HG03039 (cell line): ENCODE measurements at regions not wholly inside any gene's neighbourhood (a gene's known extent, or its start where the extent isn't known, plus 50 kb on each side); places are given as distances from the start of the nearest gene placed in this dataset.
"Not testable (repeated sequence)": the region's sequence is repeated elsewhere in the genome, so short reads cannot be mapped to it uniquely, and the experiment has no call there.

ENCODE experiments used
- ATAC-seq: cut with Tn5 transposase; IDR thresholded peaks from one replicate; pipeline ENCODE4 v1.9.1; 2021; ENCODE audit warnings: mild to moderate bottlenecking, moderate library complexity; ENCODE audit not compliant: unreplicated experiment

GRCh38 chr2:91497129-91498064 is 2805.9 kb downstream of the RPIA start:
- ATAC-seq: not testable (repeated sequence)

- not testable (repeated sequence) for ATAC-seq
These were observed 2806.6 kb downstream of the RPIA start for GRCh38 chr2:91498065-91498449.

- not testable (repeated sequence) for ATAC-seq
These were observed 2807.2 kb downstream of the RPIA start for GRCh38 chr2:91498513-91499250.

- ATAC-seq: not testable (repeated sequence)
These were observed 2808.1 kb downstream of the RPIA start for GRCh38 chr2:91499431-91500050.

- ATAC-seq: not testable (repeated sequence)
These were observed 2808.9 kb downstream of the RPIA start for GRCh38 chr2:91500246-91500977.

- ATAC-seq: not testable (repeated sequence)
These were observed 2809.5 kb downstream of the RPIA start for GRCh38 chr2:91500978-91501310.

GRCh38 chr2:91501481-91502080 is 2810.1 kb downstream of the RPIA start:
- ATAC-seq: not testable (repeated sequence)

GRCh38 chr2:91503572-91503958 is 2812.1 kb downstream of the RPIA start:
- not testable (repeated sequence) for ATAC-seq

- ATAC-seq: not testable (repeated sequence)
These were observed 2812.7 kb downstream of the RPIA start for GRCh38 chr2:91503959-91504741.

- not testable (repeated sequence) for ATAC-seq
These were observed 2817.3 kb downstream of the RPIA start for GRCh38 chr2:91508816-91509215.

GRCh38 chr2:91509276-91509675 is 2817.8 kb downstream of the RPIA start:
- not testable (repeated sequence) for ATAC-seq

GRCh38 chr2:91511166-91511565 is 2819.7 kb downstream of the RPIA start:
- not testable (repeated sequence) for ATAC-seq

GRCh38 chr2:91515966-91516365 is 2824.5 kb downstream of the RPIA start:
- ATAC-seq: not testable (repeated sequence)

GRCh38 chr2:91516669-91517068 is 2825.2 kb downstream of the RPIA start:
- not testable (repeated sequence) for ATAC-seq

- not testable (repeated sequence) for ATAC-seq
These were observed 2826.4 kb downstream of the RPIA start for GRCh38 chr2:91517846-91518245.

GRCh38 chr2:91518361-91518981 is 2827.0 kb downstream of the RPIA start:
- not testable (repeated sequence) for ATAC-seq

GRCh38 chr2:91519359-91519758 is 2827.9 kb downstream of the RPIA start:
- not testable (repeated sequence) for ATAC-seq

- not testable (repeated sequence) for ATAC-seq
These were observed 2828.4 kb downstream of the RPIA start for GRCh38 chr2:91519914-91520313.

GRCh38 chr2:91520523-91520922 is 2829.1 kb downstream of the RPIA start:
- ATAC-seq: not testable (repeated sequence)
